Heart left ventricle (tissue), 16 donors: ENCODE measurements at regions not wholly inside any gene's neighbourhood (a gene's known extent, or its start where the extent isn't known, plus 50 kb on each side); places are given as distances from the start of the nearest gene placed in this dataset.

Source experiments
- ATAC-seq, 4 donors: fragments of 200-7000 bp; cut with Tn5 transposase; one replicate each; pipeline ENCODE4 v1.9.1; 2020 to 2022; ENCODE audit warnings: moderate library complexity in 4 of 4, mild to moderate bottlenecking in 3 of 4, moderate number of reproducible peaks in 1 of 4
- DNase-seq, 5 donors: peaks; one replicate each; pipeline ENCODE4 v3.0.0-alpha.2; 2020
- H3K27ac ChIP-seq, 12 donors: fragments of 200-600 bp; sonication (generic) in 4 of 12; one replicate each; pipeline versions ENCODE4 v1.5.0 to v1.8.0; 2016 to 2022; ENCODE audit warnings: mild to moderate bottlenecking in 2 of 12
- H3K27me3 ChIP-seq, 9 donors: fragments of 200-600 bp; sonication (generic) in 2 of 9; one replicate each; pipeline versions ENCODE4 v1.5.1 to v1.8.0; 2016 to 2022; ENCODE audit warnings: mild to moderate bottlenecking in 3 of 9
- H3K36me3 ChIP-seq, 9 donors: fragments of 200-600 bp; sonication (generic) in 2 of 9; one replicate each; pipeline versions ENCODE4 v1.5.0 to v1.8.0; 2018 to 2022; ENCODE audit warnings: mild to moderate bottlenecking in 2 of 9
- H3K4me1 ChIP-seq, 12 donors: fragments of 200-600 bp; sonication (generic) in 4 of 12; one replicate each; pipeline versions ENCODE4 v1.5.0 to v1.8.0; 2016 to 2022; ENCODE audit warnings: mild to moderate bottlenecking in 3 of 12
- H3K4me3 ChIP-seq, 12 donors: fragments of 200-600 bp; sonication (generic) in 4 of 12; one replicate each; pipeline versions ENCODE4 v1.5.0 to v1.8.0; 2017 to 2022; ENCODE audit warnings: mild to moderate bottlenecking in 9 of 12, moderate library complexity in 4 of 12
- H3K9me3 ChIP-seq, 12 donors: fragments of 200-600 bp; sonication (generic) in 4 of 12; one replicate each; pipeline versions ENCODE4 v1.5.0 to v1.8.0; 2016 to 2022; ENCODE audit warnings: mild to moderate bottlenecking in 1 of 12
- POLR2A ChIP-seq, 2 donors: fragments of 450-650 bp; IDR thresholded peaks; one replicate each; pipeline ENCODE4 v1.6.1; 2017; ENCODE audit warnings: antibody characterized with exemption in 2 of 2, mild to moderate bottlenecking in 2 of 2, moderate library complexity in 2 of 2
- WGBS, 4 donors: extraction: QIAGEN DNeasy Blood & Tissue Kit in 2 of 4; methylation state at CpG; one replicate each; pipeline versions ENCODE4 v1.1.5 to v1.1.7; 2013 to 2018; 5-methylcytosine and 5-hydroxymethylcytosine counted together
- intact Hi-C, 10 donors: fragments of 100-400 bp; cut with DNase I; formaldehyde crosslinking; loops; one replicate each; pipeline versions ENCODE4 v1.11.1 to v1.14.2; 2022
- TF ChIP-seq, protein P1 (sequence below), 12 donors: fragments of 200-600 bp; sonication (generic) in 4 of 12; IDR thresholded peaks; one replicate each; pipeline versions ENCODE4 v1.5.0 to v1.8.0; 2018 to 2022; ENCODE audit warnings: antibody characterized with exemption in 12 of 12, mild to moderate bottlenecking in 5 of 12
- donor health status: ischemic (EF 13 %, LVEDD 7.1; RV severe dilation, severe dysfunction).
- donor health status: healthy with polysubstance abuse.
- donor health status: DM: no; HTN: yes; CAD: no.
- donor health status: DM: no; HTN: no; CAD: no.
- donor health status: ischemic (EF 25% LVEDD 6.9; RV normal size, moderate dysfunction).
- donor health status: ischemic (EF 25% LVEDD 5.7; RV mildly dilated, moderate dysfunction).
- donor health status: healthy.
- donor health status: DM: yes; HTN: yes; CAD: no.
- donor health status: ischemic (EF 35%, LVEDD 5.7; RV mildly dilated, moderate dysfunction).
- donor health status: nonischemic (EF 11% LVEDD 7.7; RV severe dilation, severe dysfunction).
- donor health status: DM: yes; HTN: yes; CAD: no.
- donor health status: PGD.
- donor health status: ischemic (EF 29% LVEDD 5.4; RV normal size, mild dysfunction).
- donor health status: nonischemic (EF 23%, LVEDD 6.1; RV moderate dilation, normal function).

DNA sequence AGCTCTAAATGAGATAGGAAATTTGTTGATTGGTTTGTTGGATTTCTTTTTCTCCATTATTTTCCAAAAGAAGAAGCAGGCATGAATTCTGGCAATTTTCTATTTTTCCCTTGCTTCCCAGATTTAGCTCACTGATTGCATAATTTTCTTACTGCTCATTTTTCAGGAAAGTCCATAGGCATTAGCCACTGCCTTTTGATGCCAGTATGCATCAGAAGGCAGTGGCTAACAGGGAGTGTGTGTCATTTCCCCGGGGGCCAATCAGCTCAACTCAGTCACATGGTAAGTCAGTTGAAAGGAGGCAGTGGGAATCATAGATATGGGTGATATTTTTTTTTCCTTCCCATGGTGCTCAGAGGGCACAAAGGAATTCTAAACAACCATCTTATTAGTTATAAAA lies 156.7 kb downstream of the TRIML1 start:
- 71 to 92% (median 82%) methylated on average over 1 of the region's 1 CpG for WGBS, 4 donors
- Histone ChIP-seq H3K27me3 (peaks cover 0 to 4% (median 0%) of the 10 kb centered on the region in 9 donors), H3K9me3 (peaks cover 0 to 5% (median 0%) of the 10 kb centered on the region in 12 donors), H3K4me1 (no peaks in the 10 kb centered on the region), H3K36me3 (no peaks in the 10 kb centered on the region), H3K4me3 (no peak overlapping the region), H3K27ac (no peak overlapping the region)
- DNase-seq (no peak), ATAC-seq (no peak)
- intact Hi-C loops = no loop called here
- no peak for TF ChIP-seq POLR2A (IDR thresholded peaks at IDR 0.05)
- TF ChIP-seq, protein P1, sequence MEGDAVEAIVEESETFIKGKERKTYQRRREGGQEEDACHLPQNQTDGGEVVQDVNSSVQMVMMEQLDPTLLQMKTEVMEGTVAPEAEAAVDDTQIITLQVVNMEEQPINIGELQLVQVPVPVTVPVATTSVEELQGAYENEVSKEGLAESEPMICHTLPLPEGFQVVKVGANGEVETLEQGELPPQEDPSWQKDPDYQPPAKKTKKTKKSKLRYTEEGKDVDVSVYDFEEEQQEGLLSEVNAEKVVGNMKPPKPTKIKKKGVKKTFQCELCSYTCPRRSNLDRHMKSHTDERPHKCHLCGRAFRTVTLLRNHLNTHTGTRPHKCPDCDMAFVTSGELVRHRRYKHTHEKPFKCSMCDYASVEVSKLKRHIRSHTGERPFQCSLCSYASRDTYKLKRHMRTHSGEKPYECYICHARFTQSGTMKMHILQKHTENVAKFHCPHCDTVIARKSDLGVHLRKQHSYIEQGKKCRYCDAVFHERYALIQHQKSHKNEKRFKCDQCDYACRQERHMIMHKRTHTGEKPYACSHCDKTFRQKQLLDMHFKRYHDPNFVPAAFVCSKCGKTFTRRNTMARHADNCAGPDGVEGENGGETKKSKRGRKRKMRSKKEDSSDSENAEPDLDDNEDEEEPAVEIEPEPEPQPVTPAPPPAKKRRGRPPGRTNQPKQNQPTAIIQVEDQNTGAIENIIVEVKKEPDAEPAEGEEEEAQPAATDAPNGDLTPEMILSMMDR (IDR thresholded peaks at IDR 0.05) = no peak

- intact Hi-C loops = no loop called here
- ATAC-seq (no peak), DNase-seq (no peak)
- Histone ChIP-seq H3K27ac (no peak overlapping the region), H3K4me3 (no peak overlapping the region), H3K9me3 (peaks cover 0 to 6% (median 0%) of the 10 kb centered on the region in 12 donors), H3K27me3 (peaks cover 0 to 4% (median 0%) of the 10 kb centered on the region in 9 donors), H3K4me1 (no peaks in the 10 kb centered on the region), H3K36me3 (no peaks in the 10 kb centered on the region)
- TF ChIP-seq POLR2A (IDR thresholded peaks at IDR 0.05) = no peak
- TF ChIP-seq, protein P1 (IDR thresholded peaks at IDR 0.05) = no peak
- WGBS, 4 donors = 67 to 72% (median 71%) methylated on average over 1 of the region's 1 CpG
Measured at GRCh38 chr4:188296331-188296730, 157.1 kb downstream of the TRIML1 start.

DNA sequence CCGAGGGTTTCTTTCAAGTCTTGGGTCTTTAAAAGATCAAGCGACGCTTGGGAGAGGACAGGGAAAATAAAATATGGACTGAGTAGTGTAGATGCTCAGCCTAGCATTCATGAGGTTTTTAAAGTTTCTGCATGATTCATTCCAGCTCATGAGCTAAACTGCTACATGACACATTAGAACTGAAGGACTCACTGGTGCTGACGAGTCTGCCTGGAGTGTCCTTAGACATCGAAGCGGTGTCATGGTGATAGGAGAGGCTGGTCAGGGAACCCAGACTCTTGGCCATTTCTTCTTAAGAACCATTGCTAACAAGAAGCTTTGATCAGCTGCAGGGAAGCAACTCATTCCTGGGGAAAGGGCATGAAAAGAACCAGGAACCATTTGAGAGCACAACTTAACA lies 158.6 kb downstream of the TRIML1 start:
- TF ChIP-seq, protein P1 (IDR thresholded peaks at IDR 0.05) = no peak
- no peak for TF ChIP-seq POLR2A (IDR thresholded peaks at IDR 0.05)
- Histone ChIP-seq H3K4me3 (no peak overlapping the region), H3K27me3 (peaks cover 0 to 4% (median 0%) of the 10 kb centered on the region in 9 donors), H3K9me3 (peaks cover 0 to 8% (median 0%) of the 10 kb centered on the region in 12 donors), H3K27ac (no peak overlapping the region), H3K4me1 (no peaks in the 10 kb centered on the region), H3K36me3 (no peaks in the 10 kb centered on the region)
- WGBS, 4 donors = 73 to 83% (median 77%) methylated on average over 6 of the region's 6 CpGs
- intact Hi-C loops = no loop called here
- ATAC-seq (no peak), DNase-seq (no peak)

GRCh38 chr4:188299161-188299560 lies 159.9 kb downstream of the TRIML1 start:
- ATAC-seq (no peak), DNase-seq (no peak)
- intact Hi-C loops = no loop called here
- peaks cover 0 to 4% (median 0%) of the 10 kb centered on the region in 9 donors for H3K27me3 ChIP-seq
- 53 to 60% (median 55%) methylated on average over 7 of the region's 7 CpGs for WGBS, 4 donors
- peaks cover 0 to 8% (median 0%) of the 10 kb centered on the region in 12 donors for H3K9me3 ChIP-seq
- no peaks in the 10 kb centered on the region for H3K4me1 ChIP-seq
- H3K4me3 ChIP-seq = no peak overlapping the region
- H3K27ac ChIP-seq = no peak overlapping the region
- TF ChIP-seq, protein P1 (IDR thresholded peaks at IDR 0.05) = no peak
- no peak for TF ChIP-seq POLR2A (IDR thresholded peaks at IDR 0.05)
- no peaks in the 10 kb centered on the region for H3K36me3 ChIP-seq
